Muscle layer of colon (tissue), 2 donors: ENCODE measurements at regions not wholly inside any gene's neighbourhood (a gene's known extent, or its start where the extent isn't known, plus 50 kb on each side); places are given as distances from the start of the nearest gene placed in this dataset.

Experiments used
- H3K27ac ChIP-seq: one replicate; pipeline ENCODE4 v1.7.0; 2013; ENCODE audit warnings: low read depth, mild to moderate bottlenecking, low read length, moderate library complexity
- H3K27me3 ChIP-seq, 2 donors: one replicate each; pipeline ENCODE4 v1.7.0; 2013; ENCODE audit warnings: low read length in 2 of 2, mild to moderate bottlenecking in 2 of 2; ENCODE audit not compliant: insufficient read depth in 2 of 2, control insufficient read depth in 1 of 2
- H3K36me3 ChIP-seq: one replicate; pipeline ENCODE4 v1.7.0; 2013; ENCODE audit warnings: mild to moderate bottlenecking, low read length; ENCODE audit not compliant: insufficient read depth
- H3K4me1 ChIP-seq: one replicate; pipeline ENCODE4 v1.7.0; 2013; ENCODE audit warnings: mild to moderate bottlenecking, low read length; ENCODE audit not compliant: insufficient read depth
- H3K4me3 ChIP-seq, 2 donors: one replicate each; pipeline ENCODE4 v1.7.0; 2013; ENCODE audit warnings: low read length in 2 of 2, low read depth in 1 of 2, mild to moderate bottlenecking in 1 of 2, moderate library complexity in 1 of 2
- H3K9ac ChIP-seq: one replicate; pipeline ENCODE4 v1.7.0; 2013; ENCODE audit warnings: low read length
- H3K9me3 ChIP-seq: one replicate; pipeline ENCODE4 v1.7.0; 2013; ENCODE audit warnings: mild to moderate bottlenecking, low read length
- donor health status: abdominal sarcoma.
- donor health status: Adenocarcinoma of cecum.

DNA sequence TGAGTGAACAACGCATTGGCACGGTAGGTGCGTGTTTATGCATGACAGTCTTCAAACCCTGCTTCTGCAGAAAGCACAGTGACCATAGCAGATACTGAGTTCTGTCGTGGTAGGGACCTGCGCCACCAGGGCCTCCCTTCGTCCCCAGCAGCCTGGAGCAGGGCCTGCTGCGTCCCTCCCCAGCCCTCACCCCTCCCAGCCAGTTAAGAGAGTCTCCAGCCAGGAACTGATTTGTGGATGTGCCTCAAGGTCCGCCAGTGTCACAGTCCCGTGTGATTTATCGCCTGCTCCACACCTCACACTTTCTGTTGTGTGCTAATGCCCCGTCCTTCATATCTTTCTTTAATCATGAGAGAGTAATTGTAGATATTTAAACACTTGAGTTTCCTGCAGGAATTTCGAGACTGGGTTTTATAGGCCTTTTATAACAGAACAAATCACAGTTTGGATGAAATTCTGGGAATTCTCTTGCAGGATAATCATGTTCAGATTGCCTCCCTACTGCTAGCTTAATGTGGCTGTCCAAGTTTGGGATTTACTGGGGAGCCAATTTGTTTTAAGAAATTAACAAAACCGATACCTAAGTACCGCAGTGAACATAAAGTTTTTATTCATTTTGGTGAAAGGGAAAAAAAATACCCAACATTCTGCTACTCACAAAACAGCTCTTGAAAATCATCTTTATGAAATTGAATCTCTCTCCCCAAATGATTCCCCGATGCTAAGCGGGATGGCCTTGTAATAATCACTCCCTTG is 438.6 kb downstream of the TSHZ3 start:
- no peak overlapping the region for H3K9ac ChIP-seq
- no peaks in the 10 kb centered on the region for H3K27me3 ChIP-seq
- H3K4me1 ChIP-seq: no peaks in the 10 kb centered on the region
- H3K36me3 ChIP-seq: no peaks in the 10 kb centered on the region
- H3K9me3 ChIP-seq: no peaks in the 10 kb centered on the region
- H3K4me3 ChIP-seq: no peak overlapping the region
- H3K27ac ChIP-seq: no peak overlapping the region

DNA sequence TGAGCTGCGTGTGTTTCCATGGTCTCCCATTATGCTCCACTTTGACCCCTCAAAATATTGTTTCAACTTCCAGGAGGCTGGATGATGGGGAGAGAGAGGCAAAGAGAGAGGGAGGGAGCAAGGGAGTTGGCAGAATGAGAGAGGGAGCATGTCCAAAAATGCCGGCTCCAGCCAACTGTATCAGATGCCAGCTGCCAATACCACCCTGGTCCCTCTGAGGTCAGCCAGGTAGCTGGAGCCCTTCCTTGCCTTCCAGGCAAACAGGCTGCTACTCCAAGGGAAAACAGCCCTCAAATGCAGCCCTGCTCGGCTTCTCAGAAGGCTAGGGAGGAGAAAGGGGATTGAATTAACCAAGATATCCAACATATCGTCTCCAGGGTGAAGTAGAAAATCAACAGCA is 440.0 kb downstream of the TSHZ3 start:
- H3K9me3 ChIP-seq: no peaks in the 10 kb centered on the region
- H3K27ac ChIP-seq: no peak overlapping the region
- no peaks in the 10 kb centered on the region for H3K36me3 ChIP-seq
- no peaks in the 10 kb centered on the region for H3K4me1 ChIP-seq
- H3K9ac ChIP-seq: no peak overlapping the region
- no peaks in the 10 kb centered on the region for H3K27me3 ChIP-seq
- no peak overlapping the region for H3K4me3 ChIP-seq

- Histone ChIP-seq H3K27ac (no peak overlapping the region), H3K27me3 (no peaks in the 10 kb centered on the region), H3K9ac (no peak overlapping the region), H3K4me3 (no peak overlapping the region), H3K36me3 (no peaks in the 10 kb centered on the region), H3K9me3 (no peaks in the 10 kb centered on the region), H3K4me1 (peaks cover 5% of the 10 kb centered on the region)
These were observed 440.9 kb downstream of the TSHZ3 start for GRCh38 chr19:30908262-30908771.

DNA sequence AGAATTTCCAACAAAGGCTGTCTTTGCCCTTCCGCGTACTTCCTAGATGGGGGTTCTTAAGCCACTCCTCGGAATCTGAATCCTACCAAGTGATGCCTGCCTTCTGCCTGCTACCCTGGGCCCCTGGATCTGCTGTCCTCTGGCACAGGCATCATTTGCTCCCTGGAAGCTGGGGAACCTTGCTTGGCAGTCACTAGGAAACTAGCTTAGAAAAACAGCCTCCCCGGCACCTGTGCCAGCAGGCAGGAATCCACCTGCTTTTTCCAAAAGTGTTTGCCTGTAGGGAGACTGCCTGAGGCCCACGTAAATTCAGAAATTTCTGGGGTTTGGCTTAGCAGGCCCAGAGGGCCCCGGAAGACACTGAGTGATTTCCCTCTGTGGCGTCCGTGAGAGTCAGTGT is 442.4 kb downstream of the TSHZ3 start:
- Histone ChIP-seq H3K27me3 (no peaks in the 10 kb centered on the region), H3K4me3 (no peak overlapping the region), H3K4me1 (peaks cover 6% of the 10 kb centered on the region), H3K9ac (no peak overlapping the region), H3K9me3 (no peaks in the 10 kb centered on the region), H3K27ac (no peak overlapping the region), H3K36me3 (no peaks in the 10 kb centered on the region)

DNA sequence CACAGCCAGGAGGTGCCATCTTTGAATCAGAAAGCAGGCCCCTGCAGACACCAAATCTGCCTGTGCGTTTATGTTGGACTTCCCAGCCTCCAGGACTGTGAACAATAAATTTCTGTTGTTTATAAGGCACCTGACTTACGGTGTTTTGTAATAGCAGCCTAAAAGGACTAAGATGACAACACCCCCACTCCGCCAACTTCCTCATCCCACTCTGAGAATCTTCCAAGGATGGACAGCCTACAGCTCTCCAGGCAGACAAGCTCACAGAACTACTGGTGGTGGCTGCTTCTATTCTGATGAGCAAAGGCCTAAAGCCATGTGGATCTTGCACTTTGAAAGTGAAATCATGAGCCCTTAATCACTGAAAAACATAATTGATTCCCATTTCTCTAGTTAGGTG is 449.2 kb downstream of the TSHZ3 start:
- Histone ChIP-seq H3K9ac (no peak overlapping the region), H3K4me1 (peaks cover 6% of the 10 kb centered on the region), H3K4me3 (no peak overlapping the region), H3K27me3 (no peaks in the 10 kb centered on the region), H3K36me3 (no peaks in the 10 kb centered on the region), H3K27ac (no peak overlapping the region), H3K9me3 (no peaks in the 10 kb centered on the region)

- H3K27ac ChIP-seq: no peak overlapping the region
- peaks cover 3% of the 10 kb centered on the region for H3K4me1 ChIP-seq
- H3K36me3 ChIP-seq: no peaks in the 10 kb centered on the region
- H3K9ac ChIP-seq: no peak overlapping the region
- H3K27me3 ChIP-seq: no peaks in the 10 kb centered on the region
- H3K4me3 ChIP-seq: no peak overlapping the region
- H3K9me3 ChIP-seq: no peaks in the 10 kb centered on the region
These were observed 450.7 kb downstream of the TSHZ3 start for GRCh38 chr19:30898353-30899103.

DNA sequence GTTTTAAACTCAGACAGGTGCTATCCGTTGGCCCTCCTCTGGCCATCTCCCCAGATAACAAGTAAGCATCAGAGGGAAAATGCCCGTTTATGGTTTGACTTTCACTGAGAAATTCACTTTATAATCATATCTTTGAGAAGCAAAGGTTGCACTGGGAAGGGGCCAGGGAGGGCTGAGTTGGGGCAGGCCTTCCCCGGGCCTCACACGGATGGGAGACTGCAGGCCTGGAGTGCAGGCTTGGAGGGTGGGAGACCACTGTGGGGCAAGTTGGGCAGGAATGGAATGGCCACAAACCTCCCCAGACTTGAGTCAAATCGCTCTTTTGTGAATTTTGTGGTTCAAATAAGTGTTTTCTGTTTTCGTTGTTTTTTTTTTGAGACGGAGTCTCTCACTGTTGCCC is 451.7 kb downstream of the TSHZ3 start:
- no peak overlapping the region for H3K27ac ChIP-seq
- no peak overlapping the region for H3K9ac ChIP-seq
- no peaks in the 10 kb centered on the region for H3K36me3 ChIP-seq
- H3K9me3 ChIP-seq: no peaks in the 10 kb centered on the region
- H3K4me3 ChIP-seq: no peak overlapping the region
- no peaks in the 10 kb centered on the region for H3K4me1 ChIP-seq
- H3K27me3 ChIP-seq: no peaks in the 10 kb centered on the region

- H3K27me3 ChIP-seq: no peaks in the 10 kb centered on the region
- H3K9me3 ChIP-seq: no peaks in the 10 kb centered on the region
- no peak overlapping the region for H3K9ac ChIP-seq
- no peak overlapping the region for H3K4me3 ChIP-seq
- H3K4me1 ChIP-seq: no peaks in the 10 kb centered on the region
- H3K36me3 ChIP-seq: no peaks in the 10 kb centered on the region
- no peak overlapping the region for H3K27ac ChIP-seq
These were observed 452.2 kb downstream of the TSHZ3 start for GRCh38 chr19:30897034-30897433.

DNA sequence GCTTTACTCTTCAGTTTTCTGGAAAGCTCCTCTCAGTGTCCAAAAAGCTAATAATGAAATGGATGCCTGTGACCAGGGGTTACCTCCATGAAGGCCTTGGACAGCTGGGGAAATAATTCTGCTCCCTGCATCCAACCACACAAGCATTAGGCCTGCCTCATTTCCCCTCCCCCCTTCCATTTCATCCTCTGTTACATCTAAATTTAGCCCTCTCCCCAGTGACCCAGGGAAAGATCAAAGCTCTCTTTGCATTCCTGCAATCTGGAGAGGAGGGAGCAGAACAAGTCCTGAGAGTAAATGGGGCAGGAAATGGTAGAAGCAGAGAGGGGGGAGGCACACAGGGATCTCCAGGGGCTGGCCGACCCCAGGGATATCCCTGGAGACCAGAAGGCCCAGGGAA is 452.7 kb downstream of the TSHZ3 start:
- no peaks in the 10 kb centered on the region for H3K27me3 ChIP-seq
- no peaks in the 10 kb centered on the region for H3K36me3 ChIP-seq
- H3K9ac ChIP-seq: no peak overlapping the region
- H3K4me1 ChIP-seq: no peaks in the 10 kb centered on the region
- H3K27ac ChIP-seq: no peak overlapping the region
- H3K9me3 ChIP-seq: no peaks in the 10 kb centered on the region
- H3K4me3 ChIP-seq: no peak overlapping the region

DNA sequence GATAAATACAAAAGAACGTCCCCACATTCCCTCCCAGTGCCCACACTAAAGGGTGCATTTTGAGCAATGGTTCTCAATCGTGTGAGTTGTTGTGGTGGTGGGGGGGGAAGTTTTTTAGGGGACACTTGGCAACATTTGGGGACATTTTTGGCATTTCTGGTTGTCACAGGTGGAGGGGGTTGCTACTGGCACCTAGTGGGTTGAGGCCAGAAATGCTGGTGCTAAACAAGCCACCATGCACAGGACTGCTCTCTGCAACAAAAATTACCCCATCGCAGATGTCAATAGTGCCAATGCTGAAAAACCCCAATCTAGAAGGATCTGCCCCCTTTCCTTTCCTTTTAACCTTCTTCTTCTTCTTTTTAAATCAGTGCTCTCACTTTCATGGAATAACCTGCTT is 453.3 kb downstream of the TSHZ3 start:
- Histone ChIP-seq H3K4me1 (no peaks in the 10 kb centered on the region), H3K36me3 (no peaks in the 10 kb centered on the region), H3K4me3 (no peak overlapping the region), H3K9me3 (no peaks in the 10 kb centered on the region), H3K27ac (no peak overlapping the region), H3K27me3 (no peaks in the 10 kb centered on the region), H3K9ac (no peak overlapping the region)

- Histone ChIP-seq H3K27me3 (no peaks in the 10 kb centered on the region), H3K4me1 (no peaks in the 10 kb centered on the region), H3K27ac (no peak overlapping the region), H3K9ac (no peak overlapping the region), H3K9me3 (no peaks in the 10 kb centered on the region), H3K36me3 (no peaks in the 10 kb centered on the region), H3K4me3 (no peak overlapping the region)
These were observed 458.2 kb downstream of the TSHZ3 start for GRCh38 chr19:30891051-30891450.
